ENCODE measurements at regions not wholly inside any gene's neighbourhood (a gene's known extent, or its start where the extent isn't known, plus 50 kb on each side); places are given as distances from the start of the nearest gene placed in this dataset.

DNA sequence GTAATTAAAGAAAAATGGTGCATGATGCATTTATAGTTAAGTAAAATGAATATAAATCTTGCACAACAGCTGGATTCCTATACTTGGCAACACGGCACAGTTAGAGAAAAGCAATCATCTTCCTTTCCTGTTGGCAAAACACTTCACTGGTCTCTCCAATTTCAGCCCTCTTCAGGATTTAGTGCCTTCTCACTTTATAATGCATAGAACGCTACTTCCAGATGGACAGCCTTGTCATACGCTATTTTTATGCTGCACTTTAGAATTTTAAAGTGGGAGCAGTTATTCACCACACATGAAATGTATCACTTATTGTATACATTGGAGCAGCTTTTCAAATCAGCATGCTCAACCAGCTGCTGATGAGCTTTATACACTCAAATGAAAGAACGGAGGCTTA lies 194.4 kb upstream of the GBE1 start:
- H3K4me1 ChIP-seq (ENCODE audit: control insufficient read depth, extremely low read depth, insufficient read depth, low read length) = no peaks in the 10 kb centered on the region
- H3K9me3 ChIP-seq (ENCODE audit: control insufficient read depth, low read depth, low read length) = no peaks in the 10 kb centered on the region
- H3K79me2 ChIP-seq (ENCODE audit: control insufficient read depth, insufficient read depth, low read length) = no peaks in the 10 kb centered on the region
- DNase-seq (ENCODE audit: low read depth, low spot score) (no peak), FAIRE-seq (no peak)
- dilution Hi-C loops (cut with MboI; ENCODE audit: extremely low pct_ligation_motif_present, low sequenced_read_pairs) = no loop called here
- H3K9me1 ChIP-seq (ENCODE audit: control insufficient read depth, extremely low read depth, insufficient read depth, low read length) = no peaks in the 10 kb centered on the region
- H3K4me2 ChIP-seq (ENCODE audit: control insufficient read depth, extremely low read depth, insufficient read depth, low read depth, low read length) = no peak overlapping the region
- H3K4me3 ChIP-seq (ENCODE audit: control insufficient read depth in 2 of 3, extremely low read depth in 1 of 3, insufficient read depth in 2 of 3, low read depth in 1 of 3, low read length in 3 of 3) = no peak overlapping the region
- no peak overlapping the region for H3K27ac ChIP-seq (ENCODE audit: control insufficient read depth, insufficient read depth, low read length)
- H4K20me1 ChIP-seq (ENCODE audit: control insufficient read depth, extremely low read depth, insufficient read depth, low read length) = no peaks in the 10 kb centered on the region
- H2AFZ ChIP-seq (ENCODE audit: control insufficient read depth, low read length) = no peak overlapping the region
- TF ChIP-seq, protein P1, sequence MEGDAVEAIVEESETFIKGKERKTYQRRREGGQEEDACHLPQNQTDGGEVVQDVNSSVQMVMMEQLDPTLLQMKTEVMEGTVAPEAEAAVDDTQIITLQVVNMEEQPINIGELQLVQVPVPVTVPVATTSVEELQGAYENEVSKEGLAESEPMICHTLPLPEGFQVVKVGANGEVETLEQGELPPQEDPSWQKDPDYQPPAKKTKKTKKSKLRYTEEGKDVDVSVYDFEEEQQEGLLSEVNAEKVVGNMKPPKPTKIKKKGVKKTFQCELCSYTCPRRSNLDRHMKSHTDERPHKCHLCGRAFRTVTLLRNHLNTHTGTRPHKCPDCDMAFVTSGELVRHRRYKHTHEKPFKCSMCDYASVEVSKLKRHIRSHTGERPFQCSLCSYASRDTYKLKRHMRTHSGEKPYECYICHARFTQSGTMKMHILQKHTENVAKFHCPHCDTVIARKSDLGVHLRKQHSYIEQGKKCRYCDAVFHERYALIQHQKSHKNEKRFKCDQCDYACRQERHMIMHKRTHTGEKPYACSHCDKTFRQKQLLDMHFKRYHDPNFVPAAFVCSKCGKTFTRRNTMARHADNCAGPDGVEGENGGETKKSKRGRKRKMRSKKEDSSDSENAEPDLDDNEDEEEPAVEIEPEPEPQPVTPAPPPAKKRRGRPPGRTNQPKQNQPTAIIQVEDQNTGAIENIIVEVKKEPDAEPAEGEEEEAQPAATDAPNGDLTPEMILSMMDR (optimal IDR thresholded peaks at IDR 0.05 in 1 of 3, IDR thresholded peaks at IDR 0.05 in 1 of 3, conservative IDR thresholded peaks at IDR 0.05 in 1 of 3; ENCODE audit: extremely low read depth in 1 of 3, insufficient read depth in 2 of 3, low read length in 3 of 3) = no peak
- TF ChIP-seq EZH2 (IDR thresholded peaks at IDR 0.05; ENCODE audit: low read length) = no peak
- no peak overlapping the region for H3K9ac ChIP-seq (ENCODE audit: control insufficient read depth, extremely low read depth, insufficient read depth, low read length)
- no peaks in the 10 kb centered on the region for H3K27me3 ChIP-seq (ENCODE audit: control insufficient read depth, extremely low read depth, insufficient read depth, low read length)
- no peaks in the 10 kb centered on the region for H3K36me3 ChIP-seq (ENCODE audit: control insufficient read depth in 2 of 2, extremely low read depth in 1 of 2, insufficient read depth in 2 of 2, low read length in 2 of 2)

DNA sequence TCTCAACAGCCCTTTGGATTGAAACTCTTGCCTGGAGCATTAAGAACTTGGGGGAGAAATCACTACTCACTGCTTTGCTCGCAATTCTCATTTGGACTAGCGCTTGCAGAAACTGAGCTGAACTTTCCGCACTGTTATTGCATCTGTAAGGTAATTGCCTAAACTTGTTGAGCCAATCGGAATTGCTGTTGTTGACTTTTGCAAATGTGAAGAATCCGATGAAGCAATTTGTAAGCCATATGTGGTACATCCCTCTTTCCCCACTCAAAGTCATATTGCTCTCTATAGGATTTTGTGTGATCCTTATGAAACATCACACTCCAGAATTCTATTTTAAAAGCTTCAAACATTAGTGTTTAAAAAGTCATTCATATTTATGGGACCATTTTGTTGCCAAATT lies 191.7 kb upstream of the GBE1 start:
- H4K20me1 ChIP-seq (ENCODE audit: control insufficient read depth, extremely low read depth, insufficient read depth, low read length) = no peaks in the 10 kb centered on the region
- dilution Hi-C loops (cut with MboI; ENCODE audit: extremely low pct_ligation_motif_present, low sequenced_read_pairs) = no loop called here
- TF ChIP-seq EZH2 (IDR thresholded peaks at IDR 0.05; ENCODE audit: low read length) = no peak
- TF ChIP-seq, protein P1 (optimal IDR thresholded peaks at IDR 0.05 in 1 of 3, IDR thresholded peaks at IDR 0.05 in 1 of 3, conservative IDR thresholded peaks at IDR 0.05 in 1 of 3; ENCODE audit: extremely low read depth in 1 of 3, insufficient read depth in 2 of 3, low read length in 3 of 3) = no peak
- H3K4me3 ChIP-seq (ENCODE audit: control insufficient read depth in 2 of 3, extremely low read depth in 1 of 3, insufficient read depth in 2 of 3, low read depth in 1 of 3, low read length in 3 of 3) = no peak overlapping the region
- H3K36me3 ChIP-seq (ENCODE audit: control insufficient read depth in 2 of 2, extremely low read depth in 1 of 2, insufficient read depth in 2 of 2, low read length in 2 of 2) = no peaks in the 10 kb centered on the region
- no peaks in the 10 kb centered on the region for H3K27me3 ChIP-seq (ENCODE audit: control insufficient read depth, extremely low read depth, insufficient read depth, low read length)
- H2AFZ ChIP-seq (ENCODE audit: control insufficient read depth, low read length) = no peak overlapping the region
- H3K9me3 ChIP-seq (ENCODE audit: control insufficient read depth, low read depth, low read length) = no peaks in the 10 kb centered on the region
- no peaks in the 10 kb centered on the region for H3K79me2 ChIP-seq (ENCODE audit: control insufficient read depth, insufficient read depth, low read length)
- H3K4me2 ChIP-seq (ENCODE audit: control insufficient read depth, extremely low read depth, insufficient read depth, low read depth, low read length) = no peak overlapping the region
- H3K4me1 ChIP-seq (ENCODE audit: control insufficient read depth, extremely low read depth, insufficient read depth, low read length) = no peaks in the 10 kb centered on the region
- no peak overlapping the region for H3K27ac ChIP-seq (ENCODE audit: control insufficient read depth, insufficient read depth, low read length)
- FAIRE-seq (no peak), DNase-seq (ENCODE audit: low read depth, low spot score) (no peak)
- H3K9ac ChIP-seq (ENCODE audit: control insufficient read depth, extremely low read depth, insufficient read depth, low read length) = no peak overlapping the region
- H3K9me1 ChIP-seq (ENCODE audit: control insufficient read depth, extremely low read depth, insufficient read depth, low read length) = no peaks in the 10 kb centered on the region

Data from keratinocyte (primary cell).